GM12878 (cell line): ENCODE measurements at regions not wholly inside any gene's neighbourhood (a gene's known extent, or its start where the extent isn't known, plus 50 kb on each side); places are given as distances from the start of the nearest gene placed in this dataset.

Source experiments
- ATAC-seq: fragments of 200-7000 bp; cut with Tn5 transposase; 3 replicates; pipeline ENCODE4 v1.9.1; 2020; ENCODE audit warnings: mild to moderate bottlenecking, moderate library complexity
- BruUV-seq: library from RNA; stranded (reverse); fragments of 400-500 nt; replicated peaks from 2 replicates; lab custom pipeline; 2021; lab: Mats Ljungman, UMichigan
- CTCF ChIA-PET: fragments of 300-600 bp; sonication (Branson Sonifier 250); formaldehyde crosslinking; extraction: SDS; loops from one replicate; lab custom pipeline; 2021; ENCODE audit warnings: inconsistent platforms; lab: Yijun Ruan, JAX
- POLR2A ChIA-PET: fragments of 350-600 bp; formaldehyde crosslinking; extraction: SDS; loops from one replicate; lab custom pipeline; 2021; ENCODE audit warnings: inconsistent platforms; lab: Charles Lee
- RAD21 ChIA-PET: fragments of 300-600 bp; sonication (Branson Sonifier 250); formaldehyde crosslinking; loops from one replicate; lab custom pipeline; 2023; ENCODE audit warnings: antibody characterized with exemption; ENCODE audit not compliant: unreplicated experiment; lab: Charles Lee
- SMC1A ChIA-PET: fragments of 300-600 bp; sonication (Branson Sonifier 250); formaldehyde crosslinking; loops from one replicate; lab custom pipeline; 2023; ENCODE audit not compliant: unreplicated experiment, uncharacterized antibody; lab: Charles Lee
- DNase-seq: peaks from one replicate; pipeline ENCODE4 v3.0.0-alpha.2; 2011; ENCODE audit warnings: low read depth, low spot score
- FAIRE-seq: peaks from 3 replicates; lab custom pipeline; 2011; peaks lifted over from hg19 to GRCh38; lab: Jason Lieb, UNC
- H2AFZ ChIP-seq: 2 replicates; pipeline ENCODE4 v1.6.0; 2011; ENCODE audit warnings: low read depth, low read length, control low read depth; ENCODE audit not compliant: control insufficient read depth
- H3K27ac ChIP-seq: 2 replicates; pipeline ENCODE4 v1.5.1; 2011; ENCODE audit warnings: control low read depth; ENCODE audit not compliant: control insufficient read depth, insufficient read depth
- H3K27me3 ChIP-seq, 2 experiments: replicated peaks in 1 of 2; 2 replicates each; pipeline versions ENCODE4 v1.6.0 to v1.6.1; 2011; ENCODE audit warnings: low read length in 1 of 2; ENCODE audit not compliant: control insufficient read depth in 2 of 2, insufficient read depth in 2 of 2
- H3K36me3 ChIP-seq, 2 experiments: 2 replicates each; pipeline ENCODE4 v1.5.1; 2011; ENCODE audit warnings: low read length in 1 of 2; ENCODE audit not compliant: control insufficient read depth in 2 of 2, insufficient read depth in 2 of 2
- H3K4me1 ChIP-seq: 2 replicates; pipeline ENCODE4 v1.6.1; 2011; ENCODE audit warnings: mild to moderate bottlenecking, low read length, moderate library complexity, mixed read lengths; ENCODE audit not compliant: control insufficient read depth, insufficient read depth
- H3K4me2 ChIP-seq: 2 replicates; pipeline ENCODE4 v1.6.0; 2011; ENCODE audit warnings: control low read depth; ENCODE audit not compliant: control insufficient read depth, insufficient read depth
- H3K4me3 ChIP-seq: fragments of 200-600 bp; sonication (generic); 2 replicates; pipeline ENCODE4 v1.5.1; 2016
- H3K79me2 ChIP-seq: 2 replicates; pipeline ENCODE4 v1.6.0; 2011; ENCODE audit warnings: low read length; ENCODE audit not compliant: control insufficient read depth, insufficient read depth
- H3K9ac ChIP-seq: 2 replicates; pipeline ENCODE4 v1.8.0; 2011; ENCODE audit warnings: low read length, control low read depth, mixed read lengths; ENCODE audit not compliant: control insufficient read depth, insufficient read depth
- H3K9me3 ChIP-seq: replicated peaks from 3 replicates; pipeline ENCODE4 v1.5.1; 2011; ENCODE audit warnings: mild to moderate bottlenecking, low read length; ENCODE audit not compliant: control insufficient read depth, insufficient read depth
- H4K20me1 ChIP-seq: 2 replicates; pipeline ENCODE4 v1.6.0; 2011; ENCODE audit not compliant: control insufficient read depth, insufficient read depth
- ASH2L ChIP-seq: fragments of 300-600, 200-600 bp; sonication (generic); IDR thresholded peaks from 2 replicates; pipeline ENCODE4 v1.6.1; 2017; ENCODE audit warnings: low read depth, mild to moderate bottlenecking, borderline replicate concordance
- BCL3 ChIP-seq: IDR thresholded peaks from 2 replicates; pipeline ENCODE4 v1.6.1; 2011; ENCODE audit warnings: borderline replicate concordance, low read depth, mild to moderate bottlenecking, moderate library complexity, low read length; ENCODE audit not compliant: insufficient read depth, poor library complexity, severe bottlenecking
- CREB1 ChIP-seq: IDR thresholded peaks from 2 replicates; pipeline ENCODE4 v1.6.1; 2012; ENCODE audit warnings: low read depth, mild to moderate bottlenecking, inconsistent platforms
- IKZF1 ChIP-seq: fragments of 450-650 bp; conservative IDR thresholded peaks from 2 replicates; pipeline ENCODE4 v1.6.1; 2017; ENCODE audit warnings: antibody characterized with exemption, mild to moderate bottlenecking
- MTA3 ChIP-seq: IDR thresholded peaks from 2 replicates; pipeline ENCODE4 v1.6.1; 2012; ENCODE audit warnings: low read length, inconsistent platforms, borderline replicate concordance
- POLR2AphosphoS2 ChIP-seq: IDR thresholded peaks from 2 replicates; pipeline ENCODE4 v1.6.1; 2011; ENCODE audit warnings: low read depth, mild to moderate bottlenecking, low read length, improper control_type of control experiment, moderate library complexity
- REST ChIP-seq: IDR thresholded peaks from 2 replicates; pipeline ENCODE4 v1.6.1; 2012; ENCODE audit warnings: mild to moderate bottlenecking, low read depth, low read length
- YBX1 ChIP-seq: fragments of 450-650 bp; IDR thresholded peaks from 2 replicates; pipeline ENCODE4 v1.6.1; 2016; ENCODE audit warnings: antibody characterized with exemption
- WGBS: methylation state at CpG from one replicate; pipeline ENCODE4 v1.1.6; 2016; ENCODE audit warnings: low lambda C conversion rate; ENCODE audit not compliant: insufficient replicate concordance, insufficient coverage; ENCODE audit errors: missing lambda C conversion rate; 5-methylcytosine and 5-hydroxymethylcytosine counted together
- in situ Hi-C: fragments of 300-500 bp; cut with MboI; formaldehyde crosslinking; loops from 9 replicates; pipeline ENCODE4 v1.14.3; 2018; ENCODE audit warnings: mixed read lengths
- intact Hi-C: fragments of 100-400 bp; cut with micrococcal nuclease; formaldehyde crosslinking; loops from one replicate; pipeline ENCODE4 v1.14.2; 2022; ENCODE audit not compliant: unreplicated experiment

GRCh38 chr12:61654698-61655097, 605.5 kb upstream of the USP15 start (continued):
- TF ChIP-seq REST: no peak

GRCh38 chr12:61655241-61655640, 605.0 kb upstream of the USP15 start:
- intact Hi-C loops (no loop called here), in situ Hi-C loops (no loop called here)
- H4K20me1 ChIP-seq: no peaks in the 10 kb centered on the region
- ATAC-seq (no peak), FAIRE-seq (no peak), DNase-seq (no peak)
- H3K4me1 ChIP-seq: no peaks in the 10 kb centered on the region
- WGBS: 5% methylated on average over 1 of the region's 1 CpG
- no peak overlapping the region for H2AFZ ChIP-seq
- no peak overlapping the region for H3K9ac ChIP-seq
- H3K36me3 ChIP-seq: no peaks in the 10 kb centered on the region
- POLR2A ChIA-PET: no interaction called here
- H3K9me3 ChIP-seq: no peaks in the 10 kb centered on the region
- H3K27me3 ChIP-seq: no peaks in the 10 kb centered on the region
- RAD21 ChIA-PET: no interaction called here
- TF ChIP-seq BCL3 (no peak), IKZF1 (no peak), CREB1 (no peak), YBX1 (no peak), ASH2L (no peak), MTA3 (no peak), POLR2AphosphoS2 (no peak)
- SMC1A ChIA-PET: no interaction called here
- no peak overlapping the region for H3K4me3 ChIP-seq
- CTCF ChIA-PET: interaction anchor here (0.6 to 1.5 kb wide), 2 partner anchors 8 to 338 kb away, joined by 3 to 4 read pairs; no protein-coding TSS in a partner anchor
- no peak overlapping the region for H3K4me2 ChIP-seq
- H3K79me2 ChIP-seq: no peaks in the 10 kb centered on the region
- no peak overlapping the region for H3K27ac ChIP-seq
- BruUV-seq: no TSS peak
